ENCODE measurements at regions not wholly inside any gene's neighbourhood (a gene's known extent, or its start where the extent isn't known, plus 50 kb on each side); places are given as distances from the start of the nearest gene placed in this dataset.
"Not testable (repeated sequence)": the region's sequence is repeated elsewhere in the genome, so short reads cannot be mapped to it uniquely, and the experiment has no call there.

DNA sequence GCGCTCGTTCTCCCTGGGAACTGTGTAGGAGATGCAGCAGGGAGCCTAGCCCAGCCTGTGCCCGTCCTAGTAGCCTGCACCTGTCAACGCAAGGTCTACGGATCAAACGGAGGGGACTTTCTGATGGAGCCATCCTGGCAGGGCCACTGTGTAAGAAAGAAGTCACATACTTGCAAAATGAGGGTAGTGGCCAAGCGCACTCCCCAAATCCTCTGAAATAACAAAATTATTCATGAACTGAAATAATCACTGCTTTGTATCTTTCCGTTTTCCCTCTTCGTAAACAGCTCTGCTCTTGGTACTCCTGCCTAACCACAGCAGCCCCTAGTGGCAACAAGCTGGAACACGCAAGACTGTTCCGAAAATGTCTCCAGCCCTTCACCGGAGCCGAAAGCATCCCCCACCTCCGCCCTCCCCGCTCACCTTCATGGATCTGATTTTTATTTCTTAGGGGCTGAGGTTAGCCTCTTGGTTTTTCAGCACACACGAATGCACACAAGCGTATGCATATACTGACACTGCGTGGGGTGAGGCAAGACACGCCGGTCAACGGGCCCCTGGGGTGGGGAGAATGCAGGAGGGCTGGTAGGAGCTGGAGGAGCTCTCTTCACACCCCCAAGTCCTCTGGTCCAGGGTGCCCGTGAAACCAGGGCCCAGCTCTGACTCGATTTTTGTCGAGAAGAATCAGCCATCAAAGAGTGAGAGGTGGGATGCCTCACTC, 100.8 kb downstream of the ABCC12 start:
- no peak for DNase-seq

DNA sequence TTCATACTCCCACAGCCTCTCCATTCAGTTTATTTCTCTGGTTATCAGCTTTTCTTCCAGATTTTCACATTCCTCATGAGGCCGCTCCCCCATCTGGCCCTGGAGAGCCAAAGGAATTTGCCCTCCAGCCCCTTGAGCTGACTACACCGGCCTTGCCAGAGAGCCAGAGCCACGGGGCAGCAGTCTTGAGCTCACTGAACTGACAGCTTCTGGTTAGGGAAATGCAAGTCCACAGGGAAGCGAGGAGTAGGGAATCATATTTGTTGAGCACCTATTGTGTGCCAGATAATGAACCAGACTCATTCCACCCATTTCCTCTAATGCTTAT, 102.4 kb downstream of the ABCC12 start:
- DNase-seq, result no peak

DNA sequence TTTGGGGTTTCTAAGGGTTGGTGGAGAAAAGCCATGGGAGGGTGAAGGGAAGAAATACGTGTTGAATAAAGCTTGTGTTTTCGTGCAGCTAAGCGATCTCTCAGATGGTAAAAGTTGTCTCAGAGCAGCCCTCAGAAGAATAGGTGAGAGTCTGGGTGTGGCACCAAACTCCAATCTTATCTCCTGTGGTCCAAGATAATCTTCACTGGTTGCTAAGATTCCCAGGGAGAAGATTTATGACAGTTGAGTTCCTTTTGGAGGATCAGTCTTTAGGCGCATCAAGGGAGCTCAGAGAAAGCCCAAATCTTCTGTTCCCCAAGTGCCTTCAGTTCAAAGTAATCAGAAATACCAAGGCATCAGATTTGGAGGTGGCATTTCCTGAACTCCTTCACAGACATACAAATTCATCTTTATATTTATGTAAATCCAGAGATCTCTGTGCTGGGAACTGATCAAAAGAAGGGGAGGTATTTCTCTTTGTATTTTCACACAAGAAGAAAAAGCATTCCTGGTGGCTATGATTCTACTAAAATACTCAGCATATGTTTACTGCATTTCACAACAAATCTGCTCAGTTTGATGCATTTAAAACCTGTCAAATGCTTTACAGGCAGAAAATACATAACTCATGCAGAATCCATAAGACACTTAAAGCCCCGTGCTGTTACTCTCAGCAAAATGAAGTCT, 102.9 kb downstream of the ABCC12 start:
- no peak for DNase-seq

DNA sequence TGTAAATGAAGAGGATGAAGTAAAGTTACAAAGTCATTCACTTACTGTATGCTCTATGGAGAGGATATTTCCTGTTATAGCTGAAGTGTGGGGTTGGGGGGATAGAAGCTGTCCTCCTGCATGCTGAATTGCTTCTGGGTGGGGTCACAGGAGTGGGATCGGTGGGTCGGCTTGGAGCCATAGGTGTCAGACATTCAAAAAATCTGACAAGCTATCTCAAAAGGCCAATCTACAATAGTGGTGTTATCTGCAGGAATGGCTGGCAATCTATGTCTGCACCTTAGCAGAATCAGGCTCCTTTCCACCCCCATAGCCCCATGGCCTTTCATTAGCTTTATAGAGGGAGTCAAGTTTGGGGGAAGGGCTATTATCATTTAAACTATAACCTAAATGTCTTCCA, 104.9 kb downstream of the ABCC12 start:
- no peak for DNase-seq

DNA sequence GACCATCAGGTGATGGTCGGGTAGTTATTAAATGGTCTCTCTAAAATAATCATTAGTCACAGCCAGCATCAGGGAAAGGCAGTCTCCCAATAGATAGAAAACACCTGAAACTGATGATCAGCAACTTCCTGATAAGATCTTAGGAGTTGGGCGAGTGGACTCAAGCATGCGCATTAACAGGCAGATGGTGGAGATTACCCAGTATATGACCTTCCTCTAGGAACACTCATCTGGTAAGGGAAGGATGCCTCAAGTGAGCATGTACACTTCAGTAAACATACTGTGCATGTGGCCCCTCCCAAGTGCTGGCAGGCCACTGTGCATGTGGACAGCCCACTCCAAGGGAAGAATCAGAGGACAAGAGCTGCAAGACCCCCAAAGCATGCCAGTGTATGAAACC, 105.9 kb downstream of the ABCC12 start:
- DNase-seq, result no peak

- DNase-seq, result no peak
These were observed 108.1 kb downstream of the ABCC12 start for GRCh38 chr16:48047720-48048119.

DNA sequence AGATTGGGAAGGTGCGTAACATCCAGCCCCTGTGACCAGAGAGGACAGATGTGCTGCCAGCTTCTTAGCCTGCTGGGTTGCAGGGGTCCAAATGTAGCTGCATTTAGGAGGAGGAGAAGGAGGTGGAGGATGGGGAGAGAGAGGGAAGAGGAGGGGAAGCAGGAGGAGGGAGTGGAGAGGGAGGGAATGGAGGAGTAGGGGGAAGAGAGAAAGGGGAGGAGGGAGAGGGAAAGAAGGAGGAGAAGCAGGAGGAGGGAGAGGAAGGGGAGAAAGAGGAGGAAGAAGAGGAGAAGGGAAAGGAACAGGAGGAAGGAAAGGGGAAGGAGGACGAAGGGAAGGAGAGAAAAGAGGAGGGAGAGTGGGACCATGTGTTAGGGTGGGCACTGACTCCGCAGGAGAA, 108.6 kb downstream of the ABCC12 start:
- no peak for DNase-seq

DNA sequence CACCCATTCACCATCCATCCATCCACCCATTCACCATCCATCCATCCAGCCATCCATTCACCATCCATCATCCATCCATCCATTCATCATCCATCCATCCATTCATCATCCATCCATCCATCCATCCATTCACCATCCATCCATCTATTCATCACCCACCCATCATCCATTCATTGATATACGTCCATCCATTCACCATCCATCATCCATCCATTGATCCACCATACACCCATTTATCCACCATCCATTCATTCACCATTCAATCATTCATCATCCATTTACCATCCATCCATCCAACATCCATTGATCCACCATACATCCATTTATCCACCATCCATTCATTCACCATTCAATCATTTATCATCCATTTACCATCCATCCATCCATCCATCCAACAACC, 111.7 kb downstream of the ABCC12 start:
- DNase-seq, result no peak

- DNase-seq, result no peak
These were observed 113.8 kb downstream of the ABCC12 start for GRCh38 chr16:48041981-48042421.

DNA sequence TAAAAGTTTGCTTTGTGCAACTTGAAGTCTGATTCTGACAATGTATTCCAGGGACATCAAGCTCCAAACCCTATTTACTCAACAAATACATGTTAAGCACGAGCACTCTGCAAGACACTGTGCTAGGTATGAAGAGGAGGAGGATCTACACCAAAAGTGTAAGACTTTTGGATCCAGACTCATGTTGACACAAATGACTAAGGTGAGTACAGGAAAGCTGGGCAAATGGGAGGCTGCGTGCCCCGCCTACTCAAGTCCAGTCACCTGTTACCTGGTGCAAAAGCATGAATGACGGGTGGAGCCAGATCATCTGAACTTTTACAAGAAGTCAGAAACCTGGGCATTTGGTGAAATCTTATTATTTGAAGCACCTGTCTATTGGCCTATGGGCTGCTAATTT, 120.7 kb downstream of the ABCC12 start:
- DNase-seq, result no peak

- DNase-seq, result no peak
These were observed 124.9 kb downstream of the ABCC12 start for GRCh38 chr16:48030926-48031325.

DNA sequence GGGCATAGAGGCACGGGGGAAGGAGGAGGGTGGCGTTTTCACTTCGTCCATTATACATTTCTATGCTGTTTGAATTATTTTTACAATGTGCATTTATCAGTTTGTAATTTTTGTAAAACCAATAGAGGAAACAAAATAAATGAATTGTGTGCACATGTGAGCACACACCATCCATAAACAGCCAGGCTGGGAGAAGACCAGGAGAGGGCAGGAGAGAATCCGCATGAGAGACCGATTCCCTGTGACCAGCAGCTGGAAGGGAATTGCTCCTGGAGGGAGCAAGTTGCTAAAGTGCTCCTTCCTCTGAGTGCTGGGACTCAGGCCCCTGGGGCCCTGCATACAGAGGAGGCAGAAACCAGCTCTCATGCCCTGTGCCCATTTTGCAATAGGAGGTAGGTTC, 126.0 kb downstream of the ABCC12 start:
- no peak for DNase-seq

GRCh38 chr16:48025359-48025758, 130.4 kb downstream of the ABCC12 start:
- no peak for DNase-seq

- no peak for DNase-seq
These were observed 131.8 kb downstream of the ABCC12 start for GRCh38 chr16:48024042-48024441.

GRCh38 chr16:48022496-48022895, 133.3 kb downstream of the ABCC12 start:
- DNase-seq, result no peak

- DNase-seq, result not testable (repeated sequence)
These were observed 135.2 kb downstream of the ABCC12 start for GRCh38 chr16:48020617-48021016.

GRCh38 chr16:48014349-48015135, 141.3 kb downstream of the ABCC12 start:
- no peak for DNase-seq

- DNase-seq, result no peak
These were observed 142.3 kb downstream of the ABCC12 start for GRCh38 chr16:48013491-48013901.

GRCh38 chr16:48011878-48012658, 143.7 kb downstream of the ABCC12 start:
- no peak for DNase-seq

DNA sequence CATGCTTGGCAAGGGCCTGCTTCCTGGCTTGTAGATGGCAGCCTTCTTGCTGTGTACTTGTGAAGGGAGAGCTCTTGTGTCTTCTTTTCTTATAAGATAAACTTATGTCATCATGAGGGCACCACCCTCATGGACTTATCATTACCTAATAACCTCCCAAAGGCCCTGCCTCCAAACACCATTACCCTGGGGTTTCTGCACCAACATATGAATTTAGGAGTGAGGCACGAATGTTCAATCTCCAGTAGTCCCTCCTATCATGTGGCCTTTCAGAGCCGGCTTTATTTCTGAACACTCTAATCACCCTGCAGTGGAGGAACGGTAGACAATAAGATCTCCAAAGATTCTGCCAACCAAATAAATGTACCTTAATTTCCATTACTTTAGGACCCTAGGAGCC, 144.3 kb downstream of the ABCC12 start:
- DNase-seq, result no peak

DNA sequence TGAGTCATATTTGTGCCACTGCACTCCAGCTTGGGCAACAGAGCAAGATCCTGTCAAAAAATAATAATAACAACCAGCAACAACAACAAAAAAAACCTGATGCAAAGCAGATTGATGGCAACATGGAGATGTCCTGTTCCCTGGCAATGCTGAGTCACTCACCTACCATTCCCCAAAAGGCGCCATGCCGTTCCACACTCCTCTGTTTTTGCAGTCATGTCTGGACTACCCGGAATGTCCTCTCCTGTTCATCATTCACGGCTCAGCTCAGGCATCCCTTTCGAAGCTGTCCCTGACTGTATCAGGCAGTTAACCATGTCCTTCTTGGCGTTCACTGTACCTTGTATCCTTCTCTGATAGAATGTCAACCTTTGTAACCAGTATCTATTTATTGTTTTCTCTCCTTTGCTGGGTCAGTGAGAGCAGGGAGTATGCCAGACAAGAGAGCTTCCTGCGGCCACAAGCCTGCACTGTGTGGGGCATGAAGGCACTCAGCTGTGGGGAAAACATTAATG, 147.7 kb downstream of the ABCC12 start:
- no peak for DNase-seq

- no peak for DNase-seq
These were observed 151.6 kb downstream of the ABCC12 start for GRCh38 chr16:48004141-48004695.
